Hepatocyte (in vitro differentiated cells): ENCODE measurements at regions not wholly inside any gene's neighbourhood (a gene's known extent, or its start where the extent isn't known, plus 50 kb on each side); places are given as distances from the start of the nearest gene placed in this dataset.

ENCODE experiments used
- CTCF ChIP-seq: fragments of 200-600 bp; sonication (generic); IDR thresholded peaks from 2 replicates; pipeline ENCODE4 v1.5.1; 2016; ENCODE audit warnings: antibody characterized with exemption, mild to moderate bottlenecking; ENCODE audit not compliant: poor library complexity
- EZH2 ChIP-seq: fragments of 200-600 bp; sonication (generic); IDR thresholded peaks from 2 replicates; pipeline ENCODE4 v1.6.1; 2016; ENCODE audit warnings: antibody characterized with exemption, mild to moderate bottlenecking, borderline replicate concordance

- TF ChIP-seq CTCF = no peak
- no peak for TF ChIP-seq EZH2
Observed at GRCh38 chr2:183371545-183371944, 247.3 kb downstream of the NUP35 start.
